Panc1 (cell line): ENCODE measurements at regions not wholly inside any gene's neighbourhood (a gene's known extent, or its start where the extent isn't known, plus 50 kb on each side); places are given as distances from the start of the nearest gene placed in this dataset.

Source experiments
- ATAC-seq: fragments of 200-7000 bp; cut with Tn5 transposase; 2 replicates; pipeline ENCODE4 v1.9.1; 2020; ENCODE audit warnings: mild to moderate bottlenecking, moderate library complexity
- BruUV-seq: library from RNA; stranded (reverse); fragments of 400-500 nt; replicated peaks from 2 replicates; lab custom pipeline; 2021; lab: Mats Ljungman, UMichigan
- CTCF ChIA-PET: fragments of 300-600 bp; sonication (Branson Sonifier 250); formaldehyde crosslinking; loops from one replicate; lab custom pipeline; 2022; ENCODE audit warnings: antibody characterized with exemption; lab: Charles Lee
- POLR2A ChIA-PET: fragments of 300-600 bp; sonication (Branson Sonifier 250); formaldehyde crosslinking; loops from one replicate; lab custom pipeline; 2022; ENCODE audit warnings: antibody characterized with exemption; lab: Charles Lee
- DNase-seq: peaks from one replicate; pipeline ENCODE4 v3.0.0-alpha.2; 2010; ENCODE audit warnings: low read depth, low spot score
- H3K27ac ChIP-seq: 2 replicates; pipeline ENCODE4 v1.5.1; 2011; ENCODE audit warnings: mild to moderate bottlenecking, low read length, inconsistent platforms
- H3K27me3 ChIP-seq: fragments of 200-500 bp; sonication (Bioruptor generic); 2 replicates; pipeline ENCODE4 v1.6.0; 2014; ENCODE audit warnings: low read length, inconsistent platforms; ENCODE audit not compliant: control insufficient read depth, insufficient read depth
- H3K36me3 ChIP-seq: fragments of 200-500 bp; sonication (Bioruptor generic); 2 replicates; pipeline ENCODE4 v1.5.1; 2014; ENCODE audit warnings: inconsistent platforms, mild to moderate bottlenecking, low read length, moderate library complexity; ENCODE audit not compliant: control insufficient read depth, insufficient read depth
- H3K4me1 ChIP-seq: 2 replicates; pipeline ENCODE4 v1.5.1; 2011; ENCODE audit warnings: inconsistent platforms, mild to moderate bottlenecking, low read length, moderate library complexity; ENCODE audit not compliant: control insufficient read depth, insufficient read depth
- H3K4me3 ChIP-seq, 2 experiments: 2 replicates each; pipeline ENCODE4 v1.5.1; 2011 to 2012; ENCODE audit warnings: low read depth in 2 of 2, low read length in 2 of 2, mild to moderate bottlenecking in 2 of 2, inconsistent platforms in 1 of 2, moderate library complexity in 1 of 2
- H3K9me3 ChIP-seq: fragments of 200-500 bp; sonication (Bioruptor generic); 2 replicates; pipeline ENCODE4 v1.5.1; 2014; ENCODE audit warnings: low read depth, mild to moderate bottlenecking, inconsistent platforms, low read length, moderate library complexity; ENCODE audit not compliant: control insufficient read depth, insufficient read depth
- POLR2AphosphoS5 ChIP-seq: IDR thresholded peaks from 2 replicates; pipeline ENCODE4 v1.6.1; 2012; ENCODE audit warnings: mild to moderate bottlenecking, low read depth, low read length, moderate library complexity
- SIN3A ChIP-seq: IDR thresholded peaks from 2 replicates; pipeline ENCODE4 v1.6.1; 2012; ENCODE audit warnings: low read depth, mild to moderate bottlenecking, low read length, moderate library complexity, borderline replicate concordance; ENCODE audit not compliant: insufficient read depth
- TCF7L2 ChIP-seq: IDR thresholded peaks from 2 replicates; pipeline ENCODE4 v1.6.1; 2011; ENCODE audit warnings: mild to moderate bottlenecking, low read depth, low read length, inconsistent platforms
- in situ Hi-C: cut with HindIII; loops from 2 replicates; pipeline ENCODE4 v1.10.0; 2016; ENCODE audit warnings: low sequenced_read_pairs, low pct_unique_long_range_greater_than_20kb
- intact Hi-C: fragments of 100-400 bp; cut with micrococcal nuclease; formaldehyde crosslinking; loops from one replicate; pipeline ENCODE4 v1.10.0; 2022; ENCODE audit not compliant: unreplicated experiment
- TF ChIP-seq, protein P1 (sequence below): fragments of 450-650 bp; IDR thresholded peaks from 2 replicates; pipeline ENCODE4 v1.5.1; 2017; ENCODE audit warnings: mild to moderate bottlenecking
- TF ChIP-seq, protein P2 (sequence below), 2 experiments: IDR thresholded peaks; 2 replicates each; pipeline ENCODE4 v1.6.1; 2011 to 2012; ENCODE audit warnings: low read depth in 2 of 2, control low read depth in 1 of 2, low read length in 1 of 2, mild to moderate bottlenecking in 1 of 2, moderate library complexity in 1 of 2; ENCODE audit not compliant: insufficient read depth in 1 of 2

DNA sequence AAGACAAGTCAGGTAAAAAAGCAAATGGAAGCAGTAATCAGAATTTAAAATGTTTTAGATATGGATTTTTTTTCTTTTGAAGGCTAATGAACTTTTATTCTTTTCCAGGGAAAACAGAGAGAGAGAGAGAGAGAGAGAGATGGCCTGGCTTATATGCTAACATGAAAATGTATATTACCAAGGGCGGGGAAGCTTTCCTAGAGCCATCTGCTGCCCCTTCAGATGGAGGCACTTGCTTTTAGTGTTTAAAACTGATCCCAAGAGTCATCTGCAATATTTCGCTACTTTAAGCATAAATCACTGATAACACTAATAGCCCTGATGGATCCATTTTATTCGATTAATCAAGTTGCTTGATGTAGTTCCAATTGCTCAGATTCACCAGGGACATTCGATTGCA, 186.1 kb upstream of the ADAMTS16 start:
- no peak for ATAC-seq
- Histone ChIP-seq H3K4me3 (no peak overlapping the region), H3K27me3 (peaks cover 7% of the 10 kb centered on the region), H3K36me3 (no peaks in the 10 kb centered on the region), H3K4me1 (no peaks in the 10 kb centered on the region), H3K9me3 (no peaks in the 10 kb centered on the region), H3K27ac (no peak overlapping the region)
- no peak for DNase-seq
- ChIA-PET CTCF (no interaction called here), POLR2A (no interaction called here)
- no TSS peak for BruUV-seq
- in situ Hi-C loops = no loop called here
- intact Hi-C loops = no loop called here
- no peak for TF ChIP-seq SIN3A
- TF ChIP-seq, protein P1, sequence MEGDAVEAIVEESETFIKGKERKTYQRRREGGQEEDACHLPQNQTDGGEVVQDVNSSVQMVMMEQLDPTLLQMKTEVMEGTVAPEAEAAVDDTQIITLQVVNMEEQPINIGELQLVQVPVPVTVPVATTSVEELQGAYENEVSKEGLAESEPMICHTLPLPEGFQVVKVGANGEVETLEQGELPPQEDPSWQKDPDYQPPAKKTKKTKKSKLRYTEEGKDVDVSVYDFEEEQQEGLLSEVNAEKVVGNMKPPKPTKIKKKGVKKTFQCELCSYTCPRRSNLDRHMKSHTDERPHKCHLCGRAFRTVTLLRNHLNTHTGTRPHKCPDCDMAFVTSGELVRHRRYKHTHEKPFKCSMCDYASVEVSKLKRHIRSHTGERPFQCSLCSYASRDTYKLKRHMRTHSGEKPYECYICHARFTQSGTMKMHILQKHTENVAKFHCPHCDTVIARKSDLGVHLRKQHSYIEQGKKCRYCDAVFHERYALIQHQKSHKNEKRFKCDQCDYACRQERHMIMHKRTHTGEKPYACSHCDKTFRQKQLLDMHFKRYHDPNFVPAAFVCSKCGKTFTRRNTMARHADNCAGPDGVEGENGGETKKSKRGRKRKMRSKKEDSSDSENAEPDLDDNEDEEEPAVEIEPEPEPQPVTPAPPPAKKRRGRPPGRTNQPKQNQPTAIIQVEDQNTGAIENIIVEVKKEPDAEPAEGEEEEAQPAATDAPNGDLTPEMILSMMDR = no peak

DNA sequence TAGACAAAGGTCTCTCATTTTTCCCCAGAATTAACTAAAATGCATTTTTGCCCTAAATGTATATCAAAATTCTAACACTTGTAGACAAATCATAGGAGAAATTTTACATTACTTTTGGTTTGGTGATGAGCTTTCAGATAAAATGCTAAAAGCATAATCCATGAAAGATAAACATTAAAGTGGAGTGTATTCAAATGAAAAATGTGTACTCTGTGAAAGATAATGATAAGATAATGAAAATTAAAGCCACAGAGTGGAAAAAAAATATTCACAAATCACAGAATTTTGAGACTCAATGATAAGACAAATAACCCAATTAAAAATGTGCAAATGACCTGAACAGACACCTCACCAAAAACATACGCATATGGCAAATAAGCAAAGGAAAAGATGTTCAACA, 176.9 kb upstream of the ADAMTS16 start:
- no peak overlapping the region for H3K27ac ChIP-seq
- no peaks in the 10 kb centered on the region for H3K4me1 ChIP-seq
- ChIA-PET CTCF (no interaction called here), POLR2A (no interaction called here)
- no peaks in the 10 kb centered on the region for H3K27me3 ChIP-seq
- intact Hi-C loops = no loop called here
- DNase-seq (no peak), ATAC-seq (no peak)
- no TSS peak for BruUV-seq
- no peaks in the 10 kb centered on the region for H3K9me3 ChIP-seq
- in situ Hi-C loops = no loop called here
- no peak overlapping the region for H3K4me3 ChIP-seq
- TF ChIP-seq, protein P1 = no peak
- TF ChIP-seq, protein P2, sequence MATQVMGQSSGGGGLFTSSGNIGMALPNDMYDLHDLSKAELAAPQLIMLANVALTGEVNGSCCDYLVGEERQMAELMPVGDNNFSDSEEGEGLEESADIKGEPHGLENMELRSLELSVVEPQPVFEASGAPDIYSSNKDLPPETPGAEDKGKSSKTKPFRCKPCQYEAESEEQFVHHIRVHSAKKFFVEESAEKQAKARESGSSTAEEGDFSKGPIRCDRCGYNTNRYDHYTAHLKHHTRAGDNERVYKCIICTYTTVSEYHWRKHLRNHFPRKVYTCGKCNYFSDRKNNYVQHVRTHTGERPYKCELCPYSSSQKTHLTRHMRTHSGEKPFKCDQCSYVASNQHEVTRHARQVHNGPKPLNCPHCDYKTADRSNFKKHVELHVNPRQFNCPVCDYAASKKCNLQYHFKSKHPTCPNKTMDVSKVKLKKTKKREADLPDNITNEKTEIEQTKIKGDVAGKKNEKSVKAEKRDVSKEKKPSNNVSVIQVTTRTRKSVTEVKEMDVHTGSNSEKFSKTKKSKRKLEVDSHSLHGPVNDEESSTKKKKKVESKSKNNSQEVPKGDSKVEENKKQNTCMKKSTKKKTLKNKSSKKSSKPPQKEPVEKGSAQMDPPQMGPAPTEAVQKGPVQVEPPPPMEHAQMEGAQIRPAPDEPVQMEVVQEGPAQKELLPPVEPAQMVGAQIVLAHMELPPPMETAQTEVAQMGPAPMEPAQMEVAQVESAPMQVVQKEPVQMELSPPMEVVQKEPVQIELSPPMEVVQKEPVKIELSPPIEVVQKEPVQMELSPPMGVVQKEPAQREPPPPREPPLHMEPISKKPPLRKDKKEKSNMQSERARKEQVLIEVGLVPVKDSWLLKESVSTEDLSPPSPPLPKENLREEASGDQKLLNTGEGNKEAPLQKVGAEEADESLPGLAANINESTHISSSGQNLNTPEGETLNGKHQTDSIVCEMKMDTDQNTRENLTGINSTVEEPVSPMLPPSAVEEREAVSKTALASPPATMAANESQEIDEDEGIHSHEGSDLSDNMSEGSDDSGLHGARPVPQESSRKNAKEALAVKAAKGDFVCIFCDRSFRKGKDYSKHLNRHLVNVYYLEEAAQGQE (IDR thresholded peaks at IDR 0.05; ENCODE audit: insufficient read depth in 1 of 2, low read depth in 2 of 2, low read length in 1 of 2) = no peak
- TF ChIP-seq TCF7L2 = no peak
- TF ChIP-seq SIN3A = no peak
- TF ChIP-seq POLR2AphosphoS5 = no peak
- no peaks in the 10 kb centered on the region for H3K36me3 ChIP-seq

DNA sequence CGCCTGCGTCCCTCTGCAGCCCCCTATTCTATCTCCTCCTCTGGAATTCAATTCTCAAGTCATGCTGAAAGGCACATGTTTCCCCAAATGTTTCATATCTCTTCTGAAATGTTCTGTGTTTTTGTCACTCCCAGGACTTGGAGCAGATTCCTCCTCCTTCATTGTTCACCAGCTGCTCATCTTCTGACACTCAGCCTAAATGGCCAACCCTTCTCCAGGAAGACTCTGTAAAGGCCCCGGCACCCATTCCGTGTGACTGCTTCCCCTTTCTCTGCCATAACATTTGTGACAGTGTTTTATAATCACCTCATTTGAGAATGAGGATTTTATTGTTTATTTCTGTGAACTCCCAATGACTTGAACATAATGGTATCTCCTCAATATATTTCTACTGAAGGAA, 170.8 kb upstream of the ADAMTS16 start:
- DNase-seq (no peak), ATAC-seq (no peak)
- Histone ChIP-seq H3K27ac (no peak overlapping the region), H3K27me3 (no peaks in the 10 kb centered on the region), H3K9me3 (no peaks in the 10 kb centered on the region), H3K4me3 (no peak overlapping the region), H3K4me1 (no peaks in the 10 kb centered on the region), H3K36me3 (no peaks in the 10 kb centered on the region)
- no TSS peak for BruUV-seq
- CTCF ChIA-PET = no interaction called here
- intact Hi-C loops (no loop called here), in situ Hi-C loops (no loop called here)
- TF ChIP-seq TCF7L2 = no peak
- TF ChIP-seq, protein P1 = no peak
- no peak for TF ChIP-seq POLR2AphosphoS5
- TF ChIP-seq, protein P2 (IDR thresholded peaks at IDR 0.05; ENCODE audit: insufficient read depth in 1 of 2, low read depth in 2 of 2, low read length in 1 of 2) = no peak
- TF ChIP-seq SIN3A = no peak
- POLR2A ChIA-PET = no interaction called here
